H9 (cell line): ENCODE measurements at regions not wholly inside any gene's neighbourhood (a gene's known extent, or its start where the extent isn't known, plus 50 kb on each side); places are given as distances from the start of the nearest gene placed in this dataset.

Experiments used
- DNase-seq: peaks from one replicate; pipeline ENCODE4 v3.0.0-alpha.2; 2017
- H2AFZ ChIP-seq: one replicate; pipeline ENCODE4 v1.6.1; 2013; ENCODE audit warnings: mild to moderate bottlenecking, low read length, control low read depth, moderate library complexity
- H2AK5ac ChIP-seq: 2 replicates; pipeline ENCODE4 v1.6.1; 2013; ENCODE audit warnings: low read length, control low read depth, mixed read lengths; ENCODE audit not compliant: insufficient read length
- H2BK120ac ChIP-seq: one replicate; pipeline ENCODE4 v1.6.1; 2013; ENCODE audit warnings: low read depth, mild to moderate bottlenecking, low read length, control low read depth, inconsistent platforms; ENCODE audit not compliant: poor library complexity, severe bottlenecking
- H2BK12ac ChIP-seq: 2 replicates; pipeline ENCODE4 v1.6.1; 2013; ENCODE audit warnings: low read length, control low read depth, mixed read lengths, low read depth; ENCODE audit not compliant: insufficient read length
- H2BK15ac ChIP-seq: 2 replicates; pipeline ENCODE4 v1.6.1; 2013; ENCODE audit warnings: low read depth, low read length, control low read depth
- H2BK20ac ChIP-seq: one replicate; pipeline ENCODE4 v1.6.1; 2013; ENCODE audit warnings: low read depth, mild to moderate bottlenecking, low read length, control low read depth, inconsistent platforms; ENCODE audit not compliant: poor library complexity, severe bottlenecking
- H2BK5ac ChIP-seq: 2 replicates; pipeline ENCODE4 v1.6.1; 2013; ENCODE audit warnings: low read length, control low read depth, mixed read lengths; ENCODE audit not compliant: insufficient read length
- H3K14ac ChIP-seq: 2 replicates; pipeline ENCODE4 v1.6.1; 2013; ENCODE audit warnings: low read length, control low read depth; ENCODE audit not compliant: insufficient read depth
- H3K18ac ChIP-seq: 2 replicates; pipeline ENCODE4 v1.6.1; 2013; ENCODE audit warnings: low read depth, mild to moderate bottlenecking, mixed read lengths, low read length, control low read depth; ENCODE audit not compliant: insufficient read length
- H3K23ac ChIP-seq: 2 replicates; pipeline ENCODE4 v1.6.1; 2013; ENCODE audit warnings: low read length, control low read depth, mixed read lengths, low read depth; ENCODE audit not compliant: insufficient read length
- H3K23me2 ChIP-seq: 2 replicates; pipeline ENCODE4 v1.6.1; 2013; ENCODE audit warnings: low read depth, mild to moderate bottlenecking, mixed read lengths, low read length, control low read depth; ENCODE audit not compliant: insufficient read length, poor library complexity, severe bottlenecking
- H3K27ac ChIP-seq: 2 replicates; pipeline ENCODE4 v1.5.1; 2013; ENCODE audit warnings: low read length, control low read depth, mixed read lengths, low read depth; ENCODE audit not compliant: insufficient read length
- H3K27me3 ChIP-seq: 2 replicates; pipeline ENCODE4 v1.6.1; 2013; ENCODE audit warnings: low read length, control low read depth, inconsistent platforms; ENCODE audit not compliant: insufficient read depth
- H3K4ac ChIP-seq: 2 replicates; pipeline ENCODE4 v1.6.1; 2013; ENCODE audit warnings: low read depth, mild to moderate bottlenecking, control low read depth, inconsistent platforms, low read length, moderate library complexity
- H3K4me1 ChIP-seq: 2 replicates; pipeline ENCODE4 v1.6.1; 2013; ENCODE audit warnings: low read length, control low read depth, inconsistent platforms; ENCODE audit not compliant: insufficient read depth
- H3K4me2 ChIP-seq: 2 replicates; pipeline ENCODE4 v1.6.1; 2013; ENCODE audit warnings: low read length, control low read depth, mixed read lengths; ENCODE audit not compliant: insufficient read length, insufficient read depth
- H3K56ac ChIP-seq: 2 replicates; pipeline ENCODE4 v1.6.1; 2013; ENCODE audit warnings: low read depth, mild to moderate bottlenecking, mixed read lengths, low read length, control low read depth; ENCODE audit not compliant: insufficient read length
- H3K79me1 ChIP-seq: 2 replicates; pipeline ENCODE4 v1.6.1; 2013; ENCODE audit warnings: low read depth, mild to moderate bottlenecking, moderate library complexity, low read length, control low read depth, inconsistent platforms; ENCODE audit not compliant: insufficient read depth, poor library complexity, severe bottlenecking
- H3K79me2 ChIP-seq: 2 replicates; pipeline ENCODE4 v1.6.1; 2013; ENCODE audit warnings: low read length, control low read depth, inconsistent platforms; ENCODE audit not compliant: insufficient read depth
- H3K9ac ChIP-seq: 2 replicates; pipeline ENCODE4 v1.6.1; 2013; ENCODE audit warnings: low read length, control low read depth, mixed read lengths; ENCODE audit not compliant: insufficient read length; ENCODE audit errors: extremely low read depth
- H3K9me3 ChIP-seq: one replicate; pipeline ENCODE4 v1.6.1; 2013; ENCODE audit warnings: low read depth, low read length, inconsistent platforms; ENCODE audit not compliant: control insufficient read depth
- H3T11ph ChIP-seq: one replicate; pipeline ENCODE4 v1.6.1; 2013; ENCODE audit warnings: mild to moderate bottlenecking, low read length, control low read depth, inconsistent platforms
- H4K20me1 ChIP-seq: one replicate; pipeline ENCODE4 v1.6.1; 2013; ENCODE audit not compliant: control insufficient read depth, insufficient read length, insufficient read depth
- H4K5ac ChIP-seq: 2 replicates; pipeline ENCODE4 v1.6.1; 2013; ENCODE audit warnings: low read depth, mild to moderate bottlenecking, mixed read lengths, low read length, control low read depth; ENCODE audit not compliant: insufficient read length
- H4K8ac ChIP-seq: replicated peaks from 2 replicates; pipeline ENCODE4 v1.6.1; 2013; ENCODE audit warnings: low read length, control low read depth, mixed read lengths, low read depth; ENCODE audit not compliant: insufficient read length
- H4K91ac ChIP-seq: 2 replicates; pipeline ENCODE4 v1.6.1; 2013; ENCODE audit warnings: low read depth, mild to moderate bottlenecking, moderate library complexity, mixed read lengths, low read length, control low read depth; ENCODE audit not compliant: insufficient read length
- H3K27ac Mint-ChIP-seq, 3 experiments: 2 replicates in 2 of 3; 3 replicates in 1 of 3; pipeline ENCODE4 v1.8.0; 2020 to 2021; ENCODE audit warnings: mixed read lengths in 3 of 3, mild to moderate bottlenecking in 1 of 3, moderate library complexity in 1 of 3
- H3K27me3 Mint-ChIP-seq: 2 replicates; pipeline ENCODE4 v1.8.0; 2021; ENCODE audit warnings: low read depth, mild to moderate bottlenecking, moderate library complexity, mixed read lengths
- H3K36me3 Mint-ChIP-seq, 3 experiments: 2 replicates in 2 of 3; 3 replicates in 1 of 3; pipeline ENCODE4 v1.8.0; 2020 to 2021; ENCODE audit warnings: low read depth in 3 of 3, mixed read lengths in 3 of 3; ENCODE audit not compliant: insufficient read depth in 1 of 3
- H3K4me1 Mint-ChIP-seq, 2 experiments: 2 replicates each; pipeline ENCODE4 v1.8.0; 2020; ENCODE audit warnings: mixed read lengths in 2 of 2
- H3K4me3 Mint-ChIP-seq, 2 experiments: 2 replicates in 1 of 2; 3 replicates in 1 of 2; pipeline ENCODE4 v1.8.0; 2020 to 2021; ENCODE audit warnings: mild to moderate bottlenecking in 2 of 2, mixed read lengths in 2 of 2, moderate library complexity in 1 of 2
- H3K9me3 Mint-ChIP-seq, 2 experiments: 2 replicates in 1 of 2; 3 replicates in 1 of 2; pipeline ENCODE4 v1.8.0; 2020; ENCODE audit warnings: mild to moderate bottlenecking in 2 of 2, mixed read lengths in 2 of 2, moderate library complexity in 1 of 2
- WGBS: extraction: QIAGEN DNeasy Blood & Tissue Kit; methylation state at CpG from one replicate; pipeline ENCODE4 v1.1.7; 2013; ENCODE audit warnings: missing lambda C conversion rate, low lambda C conversion rate, mixed read lengths; ENCODE audit not compliant: insufficient read length; ENCODE audit errors: extremely low coverage; 5-methylcytosine and 5-hydroxymethylcytosine counted together
- TF ChIP-seq, protein P1 (sequence below): fragments of 200-600 bp; sonication (generic); conservative IDR thresholded peaks from 3 replicates; pipeline ENCODE4 v1.8.0; 2021; ENCODE audit warnings: antibody characterized with exemption, mild to moderate bottlenecking

DNA sequence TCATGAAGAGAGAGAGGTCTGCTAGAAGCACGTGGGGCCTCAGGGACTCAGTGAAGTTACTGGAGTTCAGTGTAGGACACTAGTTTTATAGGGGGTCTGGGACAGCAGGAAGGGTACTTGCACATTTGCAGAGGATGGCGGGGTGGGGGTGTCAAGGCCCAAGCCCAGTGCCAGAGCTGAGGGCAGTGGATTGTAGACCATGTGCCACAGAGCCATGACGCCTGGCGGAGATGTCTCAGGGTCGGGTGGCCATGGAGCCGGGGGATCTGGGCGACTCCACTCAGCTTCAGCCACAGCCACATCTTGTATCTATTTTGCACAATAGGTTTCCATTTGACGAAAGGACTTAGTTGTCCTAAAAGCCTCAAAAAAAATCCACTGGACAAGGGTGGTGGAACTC, 50.4 kb upstream of the RGMA start:
- no peak overlapping the region for H3K4me2 ChIP-seq
- peaks cover 0 to 2% (median 0%) of the 10 kb centered on the region in 3 experiments; a peak in 1 of 7 replicates for H3K36me3 Mint-ChIP-seq
- WGBS: no CpG with 5 or more reads among the region's 8 CpGs
- H2AK5ac ChIP-seq: no peak overlapping the region
- no peaks in the 10 kb centered on the region for H3K9me3 ChIP-seq
- no peaks in the 10 kb centered on the region; a peak in 1 of 5 replicates for H3K9me3 Mint-ChIP-seq
- H3K4me1 ChIP-seq: no peaks in the 10 kb centered on the region; the same call in 1 of the 2 replicates
- H2AFZ ChIP-seq: no peak overlapping the region
- no peak overlapping the region for H3K27ac Mint-ChIP-seq
- peaks cover 20 to 29% of the 10 kb centered on the region in 2 experiments for H3K4me1 Mint-ChIP-seq
- no peak overlapping the region for H3K56ac ChIP-seq
- no peak overlapping the region for H2BK20ac ChIP-seq
- H3K23ac ChIP-seq: no peak overlapping the region
- no peaks in the 10 kb centered on the region for H3K23me2 ChIP-seq
- no peaks in the 10 kb centered on the region for H3K79me2 ChIP-seq
- no peak overlapping the region for H3K9ac ChIP-seq
- H2BK12ac ChIP-seq: no peak overlapping the region
- no peak overlapping the region for H3K14ac ChIP-seq
- H3K27ac ChIP-seq: no peak overlapping the region
- no peak for DNase-seq
- peaks cover 71% of the 10 kb centered on the region for H3K27me3 Mint-ChIP-seq
- H4K5ac ChIP-seq: no peak overlapping the region
- no peak overlapping the region for H3K18ac ChIP-seq
- H3K4me3 Mint-ChIP-seq: no peak overlapping the region
- H3K79me1 ChIP-seq: no peaks in the 10 kb centered on the region
- H4K8ac ChIP-seq: no peak overlapping the region
- H2BK15ac ChIP-seq: no peak overlapping the region
- no peak overlapping the region for H4K91ac ChIP-seq
- no peak overlapping the region for H2BK120ac ChIP-seq
- TF ChIP-seq, protein P1, sequence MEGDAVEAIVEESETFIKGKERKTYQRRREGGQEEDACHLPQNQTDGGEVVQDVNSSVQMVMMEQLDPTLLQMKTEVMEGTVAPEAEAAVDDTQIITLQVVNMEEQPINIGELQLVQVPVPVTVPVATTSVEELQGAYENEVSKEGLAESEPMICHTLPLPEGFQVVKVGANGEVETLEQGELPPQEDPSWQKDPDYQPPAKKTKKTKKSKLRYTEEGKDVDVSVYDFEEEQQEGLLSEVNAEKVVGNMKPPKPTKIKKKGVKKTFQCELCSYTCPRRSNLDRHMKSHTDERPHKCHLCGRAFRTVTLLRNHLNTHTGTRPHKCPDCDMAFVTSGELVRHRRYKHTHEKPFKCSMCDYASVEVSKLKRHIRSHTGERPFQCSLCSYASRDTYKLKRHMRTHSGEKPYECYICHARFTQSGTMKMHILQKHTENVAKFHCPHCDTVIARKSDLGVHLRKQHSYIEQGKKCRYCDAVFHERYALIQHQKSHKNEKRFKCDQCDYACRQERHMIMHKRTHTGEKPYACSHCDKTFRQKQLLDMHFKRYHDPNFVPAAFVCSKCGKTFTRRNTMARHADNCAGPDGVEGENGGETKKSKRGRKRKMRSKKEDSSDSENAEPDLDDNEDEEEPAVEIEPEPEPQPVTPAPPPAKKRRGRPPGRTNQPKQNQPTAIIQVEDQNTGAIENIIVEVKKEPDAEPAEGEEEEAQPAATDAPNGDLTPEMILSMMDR: no peak
- no peak overlapping the region for H3T11ph ChIP-seq
- no peak overlapping the region for H2BK5ac ChIP-seq
- H3K27me3 ChIP-seq: no peaks in the 10 kb centered on the region; the same call in 1 of the 2 replicates
- peaks cover 3% of the 10 kb centered on the region for H4K20me1 ChIP-seq
- H3K4ac ChIP-seq: no peak overlapping the region
